AG08395 (cell line): ENCODE measurements at regions not wholly inside any gene's neighbourhood (a gene's known extent, or its start where the extent isn't known, plus 50 kb on each side); places are given as distances from the start of the nearest gene placed in this dataset.
"Not testable (repeated sequence)": the region's sequence is repeated elsewhere in the genome, so short reads cannot be mapped to it uniquely, and the experiment has no call there.

ENCODE experiments used
- DNase-seq: peaks from one replicate; pipeline ENCODE4 v3.0.0; 2012; ENCODE audit warnings: mixed read lengths, low spot score

- no peak for DNase-seq
These were observed 350.7 kb downstream of the C12orf50 start for GRCh38 chr12:87678453-87678852.

DNA sequence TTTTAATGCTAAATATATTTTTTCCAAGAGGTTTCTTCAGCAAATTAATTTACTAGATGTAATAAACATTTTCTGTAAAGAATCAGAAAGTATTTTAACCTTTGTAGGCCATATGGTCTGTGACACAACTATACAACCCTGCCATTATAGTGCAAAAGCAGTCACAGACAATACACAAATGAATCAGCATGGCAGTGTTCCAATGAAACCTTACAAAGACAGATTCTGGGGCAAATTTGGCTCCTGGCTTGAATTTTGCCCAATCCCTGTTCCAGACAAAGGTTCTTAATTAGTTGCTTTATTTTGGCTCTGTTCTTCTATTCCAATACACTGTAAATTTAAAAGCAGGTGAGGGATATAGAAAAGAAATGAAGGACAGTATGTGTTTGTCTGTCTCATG, 352.5 kb downstream of the C12orf50 start:
- DNase-seq = no peak

- no peak for DNase-seq
These were observed 357.4 kb downstream of the C12orf50 start for GRCh38 chr12:87671757-87672156.

DNA sequence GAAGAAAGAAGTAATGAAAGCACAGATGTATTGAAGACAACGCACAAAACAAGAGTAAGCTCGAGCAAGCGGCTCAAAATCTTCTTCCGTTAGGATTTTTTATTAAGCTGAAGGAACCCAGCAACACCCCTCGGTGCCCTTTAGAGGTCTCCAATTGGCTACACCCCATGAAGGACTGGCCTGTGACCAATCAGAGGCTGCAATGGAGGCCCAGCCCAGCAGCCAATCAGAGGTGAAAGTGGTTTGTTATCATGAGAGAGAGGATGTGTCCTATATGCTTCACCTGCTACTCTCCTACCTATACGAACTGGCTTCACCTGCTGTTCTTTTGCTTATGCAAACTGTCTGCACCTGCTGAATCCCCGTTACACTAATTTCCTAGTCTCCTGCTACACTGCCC, 358.8 kb downstream of the C12orf50 start:
- DNase-seq = no peak

DNA sequence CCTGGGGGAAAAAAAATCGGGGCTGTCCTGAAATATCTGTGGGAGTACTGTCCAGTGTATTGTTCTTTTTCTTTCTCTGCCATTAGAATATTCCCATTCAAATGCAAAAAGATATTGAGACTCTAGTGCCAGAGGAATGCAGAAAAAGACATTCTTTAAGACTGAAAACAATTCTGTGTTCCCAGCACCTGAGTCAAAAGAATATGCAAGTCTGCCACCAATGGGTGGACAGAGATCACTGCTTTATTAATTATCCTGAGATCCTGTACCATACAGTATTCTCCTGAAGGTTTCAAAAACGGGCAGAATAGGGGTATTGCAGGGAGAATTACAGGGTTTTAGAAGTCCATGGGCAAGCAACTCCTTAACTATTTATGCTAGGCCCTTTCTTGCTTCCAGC, 361.8 kb downstream of the C12orf50 start:
- no peak for DNase-seq

GRCh38 chr12:87661786-87662377, 367.3 kb downstream of the C12orf50 start:
- DNase-seq = no peak

DNA sequence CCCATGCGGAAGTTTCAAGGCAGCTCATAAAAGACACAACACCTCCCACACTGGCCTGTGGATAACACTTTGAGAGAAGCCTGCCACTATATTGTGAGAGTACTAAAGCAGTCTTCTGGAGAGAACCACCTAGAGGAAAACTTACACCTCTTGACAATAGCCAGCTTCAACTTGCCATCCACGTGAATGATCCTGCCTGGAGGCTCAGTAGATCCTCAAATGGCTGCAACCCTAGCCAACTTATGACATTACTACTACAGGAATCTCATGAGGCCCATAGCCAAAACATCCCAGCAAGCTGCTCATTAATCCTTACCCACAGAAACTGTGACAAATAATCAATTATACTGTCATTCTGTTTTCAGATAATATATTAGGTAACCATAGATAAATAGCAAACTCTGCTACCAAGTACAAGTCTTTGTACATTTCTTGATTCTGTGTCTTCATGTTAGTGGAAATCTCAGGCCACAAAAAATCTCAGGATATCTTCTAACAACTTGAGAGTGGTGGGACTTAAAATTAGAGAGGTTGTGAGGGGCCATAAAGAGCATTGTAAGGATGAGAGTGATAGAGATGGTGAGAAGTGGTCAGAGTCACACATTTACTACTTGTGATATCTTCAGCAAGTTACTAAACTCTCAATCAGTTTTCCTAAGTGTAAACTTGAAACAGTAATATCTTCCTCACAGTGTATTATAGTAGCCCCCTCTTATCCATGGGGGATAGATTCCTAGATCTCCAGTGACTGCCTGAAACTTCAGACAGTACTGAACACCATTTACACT, 368.0 kb downstream of the C12orf50 start:
- DNase-seq = no peak

- DNase-seq = no peak
These were observed 368.9 kb downstream of the C12orf50 start for GRCh38 chr12:87660291-87660690.

DNA sequence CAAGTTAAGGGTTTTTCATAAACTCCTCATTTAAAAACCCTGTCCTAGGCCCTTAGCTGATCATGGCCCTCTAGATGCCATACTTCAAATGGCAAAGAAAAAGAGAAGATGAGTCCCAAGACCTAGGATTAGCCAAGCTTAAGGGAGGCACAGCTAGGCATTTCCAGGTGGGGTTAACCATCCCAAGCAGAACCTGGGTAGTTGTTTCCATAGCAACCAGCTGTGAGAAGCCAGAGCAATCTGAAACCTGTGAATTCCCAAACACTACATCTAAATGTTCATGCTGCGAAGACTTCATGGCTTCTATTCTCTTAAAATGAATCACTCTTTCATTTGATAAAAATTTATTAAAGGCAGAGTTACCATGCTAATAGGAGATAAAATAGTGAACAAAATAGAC, 372.9 kb downstream of the C12orf50 start:
- no peak for DNase-seq

- DNase-seq = no peak
These were observed 377.4 kb downstream of the C12orf50 start for GRCh38 chr12:87651670-87652425.

- no peak for DNase-seq
These were observed 387.0 kb downstream of the C12orf50 start for GRCh38 chr12:87642245-87642644.

- DNase-seq = no peak
These were observed 411.0 kb downstream of the C12orf50 start for GRCh38 chr12:87618199-87618598.

DNA sequence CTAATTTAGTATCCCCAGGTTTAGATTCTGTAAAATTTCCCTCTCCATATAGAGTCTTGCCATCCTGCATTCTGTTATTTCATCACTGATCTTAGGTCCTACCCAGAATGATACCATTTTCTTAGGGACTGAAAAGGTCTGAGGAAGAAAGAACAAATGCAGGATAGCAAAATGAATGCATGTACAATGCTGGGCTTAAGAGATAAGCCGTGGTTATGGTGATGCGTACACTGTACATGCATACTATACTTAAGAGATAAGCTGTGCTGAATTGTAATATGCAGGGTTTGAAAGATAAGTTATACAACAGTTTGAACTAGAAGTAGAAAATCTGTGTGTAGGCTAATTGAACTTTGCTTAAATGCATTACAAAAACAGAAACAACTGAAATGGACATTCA, 416.2 kb downstream of the C12orf50 start:
- DNase-seq = no peak

DNA sequence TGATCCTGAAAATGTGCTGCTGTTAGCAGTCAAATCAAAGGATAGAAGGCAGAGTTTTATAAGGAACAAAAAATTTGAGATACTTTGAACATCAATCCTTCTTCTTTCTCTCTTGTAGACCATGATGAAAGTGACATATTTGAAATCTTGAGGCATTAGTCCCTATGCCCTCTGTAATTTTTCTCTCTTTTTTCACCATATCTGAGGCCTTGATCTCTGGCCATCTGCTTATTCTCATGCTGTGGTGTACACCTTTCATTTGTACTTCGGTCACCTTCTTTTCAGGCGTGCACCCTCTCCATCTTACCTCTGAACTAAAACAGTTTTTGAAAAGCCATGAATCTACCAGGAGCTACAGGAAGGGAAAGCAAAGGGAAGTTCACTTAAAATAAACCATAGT, 420.9 kb downstream of the C12orf50 start:
- DNase-seq = no peak

- no peak for DNase-seq
These were observed 425.5 kb downstream of the C12orf50 start for GRCh38 chr12:87603727-87604126.

GRCh38 chr12:87599459-87599858, 429.7 kb downstream of the C12orf50 start:
- no peak for DNase-seq

DNA sequence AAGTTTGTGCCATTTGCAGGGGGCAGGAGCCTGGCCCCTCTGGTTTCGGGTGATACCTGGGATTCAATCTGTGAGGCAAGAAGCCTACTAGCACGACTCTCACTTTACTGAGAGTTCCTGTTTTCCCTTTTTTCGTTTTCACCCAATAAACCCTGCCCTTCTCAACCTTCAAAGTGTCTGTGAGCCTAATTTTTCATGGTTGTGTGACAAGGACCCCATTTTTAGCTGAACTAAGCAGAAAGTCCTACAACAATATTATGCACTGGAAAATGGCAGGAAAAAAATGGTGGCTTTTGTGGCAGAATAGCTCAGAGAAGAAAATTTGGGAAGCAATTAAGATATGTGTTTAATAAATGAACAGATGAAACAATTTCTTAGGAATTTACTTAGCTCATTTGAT, 432.1 kb downstream of the C12orf50 start:
- no peak for DNase-seq

- no peak for DNase-seq
These were observed 432.6 kb downstream of the C12orf50 start for GRCh38 chr12:87596636-87597035.

DNA sequence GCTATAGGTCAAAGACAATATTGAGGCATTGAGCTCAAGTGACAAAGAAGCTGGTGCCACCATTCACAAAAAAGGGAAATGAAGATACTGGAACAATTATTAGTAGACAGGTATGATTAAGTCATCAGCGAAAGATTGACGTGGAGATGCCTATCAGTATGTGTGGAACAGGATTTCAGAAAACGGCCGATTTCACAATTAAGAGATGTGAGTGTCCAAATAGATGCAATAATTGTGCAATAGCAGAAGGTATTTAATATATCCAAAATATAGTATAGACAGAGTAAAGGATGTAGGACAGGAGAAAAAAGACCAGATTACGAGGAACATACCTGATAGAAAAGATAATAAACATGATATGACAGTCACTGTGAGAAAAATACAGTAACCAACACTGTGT, 433.1 kb downstream of the C12orf50 start:
- no peak for DNase-seq

DNA sequence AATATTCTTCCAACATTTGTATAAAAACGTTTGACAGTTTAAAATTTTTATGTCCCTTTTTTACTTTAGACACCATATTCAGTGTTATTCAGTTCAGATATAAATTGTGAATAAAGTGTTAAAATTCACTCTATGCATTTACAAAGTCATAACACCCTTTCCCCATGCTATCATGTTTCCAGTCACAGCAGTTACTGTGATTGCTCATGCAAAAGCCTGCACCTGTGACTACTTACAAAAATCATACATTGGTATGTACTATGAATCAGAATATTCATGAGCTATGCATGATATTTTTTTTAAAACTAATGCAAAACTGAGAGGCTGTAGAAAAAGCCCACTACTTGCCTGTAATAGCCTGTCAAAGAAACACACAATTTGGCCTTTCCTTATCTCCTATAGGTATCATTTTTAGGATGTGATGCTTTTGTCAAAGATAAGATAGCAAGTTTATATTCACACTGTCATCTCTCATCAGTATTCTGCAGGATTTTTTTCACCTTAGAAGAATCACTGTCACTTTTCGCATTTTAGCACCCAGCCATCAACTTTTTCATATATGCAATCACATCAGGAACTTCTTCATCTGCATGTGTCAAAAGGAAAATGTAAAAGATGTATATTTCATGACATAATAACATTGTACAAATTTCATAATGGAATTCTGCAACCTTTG, 443.2 kb downstream of the C12orf50 start:
- DNase-seq = no peak

GRCh38 chr12:87579091-87579490, 450.1 kb downstream of the C12orf50 start:
- not testable (repeated sequence) for DNase-seq

DNA sequence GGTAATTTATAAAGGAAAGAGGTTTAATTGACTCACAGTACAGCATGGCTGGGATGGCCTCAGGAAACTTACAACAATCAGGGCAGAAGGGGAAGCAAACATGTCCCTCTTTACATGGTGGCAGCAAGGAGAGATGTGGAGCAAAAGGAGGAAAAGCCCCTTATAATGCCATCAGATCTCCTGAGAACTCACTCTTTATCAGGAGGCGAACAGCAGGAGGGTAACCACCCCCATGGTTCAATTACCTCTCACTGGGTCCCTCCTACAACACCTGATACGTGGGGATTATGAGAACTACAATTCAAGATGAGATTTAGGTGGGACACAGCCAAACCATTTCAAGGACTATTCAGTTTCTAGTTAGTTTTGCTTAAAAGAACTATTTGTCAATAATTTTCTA, 453.3 kb downstream of the C12orf50 start:
- no peak for DNase-seq

GRCh38 chr12:87566918-87567317, 462.3 kb downstream of the C12orf50 start:
- not testable (repeated sequence) for DNase-seq
